Ramos (cell line): ENCODE measurements at regions not wholly inside any gene's neighbourhood (a gene's known extent, or its start where the extent isn't known, plus 50 kb on each side); places are given as distances from the start of the nearest gene placed in this dataset.

ENCODE experiments used
- in situ Hi-C: fragments of 300-500 bp; cut with MboI; formaldehyde crosslinking; loops from one replicate; pipeline ENCODE4 v1.14.3; 2022; ENCODE audit warnings: low sequenced_read_pairs; ENCODE audit not compliant: unreplicated experiment

DNA sequence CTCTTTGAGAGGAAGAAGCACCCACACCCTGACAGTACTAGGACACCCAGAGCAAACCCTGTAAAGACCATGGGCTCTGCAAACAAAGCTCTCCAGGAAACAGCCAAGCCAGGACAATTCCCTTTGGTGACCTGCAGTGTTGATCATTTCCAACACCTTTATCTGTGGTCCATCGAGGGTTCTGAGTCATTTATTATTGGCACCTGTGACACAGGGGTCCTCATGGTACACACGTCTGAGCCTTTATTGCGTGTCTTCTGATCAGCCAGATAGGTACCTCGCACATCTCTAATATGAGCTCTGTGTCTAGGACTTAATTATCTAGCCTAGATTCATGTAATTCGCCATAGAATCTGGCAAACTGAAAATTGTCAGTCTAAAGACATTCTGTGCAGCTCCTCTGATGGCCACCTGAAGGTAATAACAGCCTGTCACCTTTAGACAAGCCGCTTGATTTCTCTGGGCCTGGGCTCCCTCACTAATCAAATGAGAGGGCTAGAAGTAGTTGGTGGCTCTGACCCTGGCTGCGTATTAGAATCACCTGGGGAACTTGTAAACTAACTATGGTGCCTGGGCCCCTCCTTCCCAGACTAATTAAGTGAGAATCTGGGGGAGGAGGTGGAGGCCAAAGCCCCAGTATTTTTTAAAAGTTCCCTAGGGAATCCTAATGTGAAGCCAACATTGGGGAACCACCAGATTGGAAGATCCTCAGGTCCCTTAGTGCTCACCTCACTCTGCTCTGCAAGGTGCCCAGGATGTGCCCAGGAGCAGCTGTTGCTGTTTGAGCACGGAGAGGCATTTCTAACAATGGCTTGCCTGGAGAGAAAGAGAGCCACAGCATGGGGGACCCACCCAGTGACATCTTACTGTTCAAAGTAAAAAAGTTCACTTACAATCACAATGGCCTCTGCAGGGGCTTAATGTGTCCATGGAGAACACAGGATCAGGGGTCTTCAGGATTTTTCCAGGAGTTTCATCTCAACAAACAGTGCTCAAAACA lies 122.0 kb upstream of the ARID1B start:
- in situ Hi-C loops: no loop called here

- in situ Hi-C loops: no loop called here
These were observed 124.9 kb upstream of the ARID1B start for GRCh38 chr6:156652231-156652750.

DNA sequence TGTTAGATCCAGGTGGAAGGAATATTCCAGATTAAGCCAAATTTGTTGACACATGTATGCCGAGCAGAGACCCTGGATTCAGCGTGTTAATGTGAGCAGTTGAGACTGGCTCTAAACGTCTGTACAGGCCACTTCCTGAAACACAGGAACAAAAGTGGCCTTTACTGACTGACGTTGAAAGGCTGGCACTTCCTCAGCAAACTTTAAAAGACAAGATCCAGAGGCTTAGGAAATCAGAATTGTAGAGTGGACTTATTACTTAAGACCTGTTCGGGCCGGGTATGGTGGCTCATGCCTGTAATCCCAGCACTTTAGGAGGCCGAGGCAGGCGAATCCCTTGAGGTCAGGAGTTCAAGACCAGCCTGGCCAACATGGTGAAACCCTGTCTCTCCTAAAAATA lies 125.7 kb upstream of the ARID1B start:
- in situ Hi-C loops: no loop called here

DNA sequence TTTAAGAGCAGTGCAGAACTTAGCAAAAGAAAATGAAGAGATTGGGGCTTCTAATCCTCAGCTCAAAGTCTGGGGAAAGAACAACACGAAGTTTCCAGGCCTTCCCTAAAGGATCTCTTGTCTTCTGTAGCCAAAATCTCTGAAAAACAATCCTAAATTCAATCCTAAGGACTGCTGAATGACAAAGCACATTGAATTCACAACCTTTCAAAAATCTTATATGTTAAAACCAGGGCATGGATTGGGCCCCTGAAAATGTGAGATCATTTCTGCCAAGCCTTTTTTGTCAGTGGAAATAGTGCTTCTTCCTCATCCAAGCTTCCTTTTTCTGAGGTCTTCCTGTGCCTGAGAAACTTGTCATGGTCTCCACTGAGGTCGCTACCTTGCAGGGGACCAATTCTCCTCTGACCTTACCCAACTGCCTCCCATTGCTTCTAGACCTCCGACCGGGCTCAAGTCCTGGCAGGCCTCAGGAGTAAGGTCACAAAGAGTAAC lies 126.2 kb upstream of the ARID1B start:
- in situ Hi-C loops: no loop called here

DNA sequence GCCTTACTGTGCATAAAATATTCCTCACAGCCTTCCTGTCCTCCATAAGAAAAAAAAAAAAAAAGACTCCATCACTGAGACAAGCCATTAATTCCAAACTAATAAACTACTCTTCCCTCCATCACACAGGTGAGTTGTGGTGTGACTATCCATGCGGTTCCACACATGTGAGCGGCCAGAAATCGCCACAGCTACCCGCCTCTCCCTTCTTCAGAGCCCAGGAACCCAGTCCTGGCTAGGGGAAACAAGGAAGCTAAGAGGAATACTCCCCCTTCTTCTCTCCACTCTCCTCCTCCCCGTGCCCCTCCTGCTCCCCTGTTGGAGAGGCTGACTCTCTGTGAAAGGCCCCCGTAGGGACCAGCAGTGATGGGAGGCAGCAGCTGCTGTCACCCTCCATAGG lies 128.6 kb upstream of the ARID1B start:
- in situ Hi-C loops: no loop called here

- in situ Hi-C loops: no loop called here
These were observed 129.2 kb upstream of the ARID1B start for GRCh38 chr6:156647991-156648390.

GRCh38 chr6:156647140-156647784 lies 129.9 kb upstream of the ARID1B start:
- in situ Hi-C loops: no loop called here

- in situ Hi-C loops: no loop called here
These were observed 130.7 kb upstream of the ARID1B start for GRCh38 chr6:156646496-156646895.

DNA sequence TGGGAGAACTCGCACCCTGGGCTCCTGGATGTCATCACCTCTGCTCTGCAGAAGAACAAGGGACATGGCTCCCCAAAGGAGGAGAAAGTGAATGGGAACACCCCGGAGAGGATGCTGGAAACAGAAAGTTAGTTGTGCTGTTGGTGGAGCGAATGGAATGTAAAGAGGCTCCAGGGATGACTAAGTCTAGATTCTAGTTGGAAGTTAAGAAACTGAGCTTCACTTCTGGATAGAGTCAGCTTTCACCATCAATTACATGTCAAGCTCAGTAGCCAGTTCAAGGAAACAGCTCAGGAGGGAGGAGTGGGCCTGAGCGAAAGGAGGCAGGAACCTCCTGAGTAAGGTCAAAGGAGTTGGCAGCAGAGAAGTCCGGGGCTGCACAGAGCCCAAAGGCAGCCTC lies 132.1 kb upstream of the ARID1B start:
- in situ Hi-C loops: no loop called here

- in situ Hi-C loops: loop anchor here (5.0 kb wide), 1 partner anchor 48 kb away; no protein-coding TSS in a partner anchor
These were observed 138.0 kb upstream of the ARID1B start for GRCh38 chr6:156639009-156639721.

DNA sequence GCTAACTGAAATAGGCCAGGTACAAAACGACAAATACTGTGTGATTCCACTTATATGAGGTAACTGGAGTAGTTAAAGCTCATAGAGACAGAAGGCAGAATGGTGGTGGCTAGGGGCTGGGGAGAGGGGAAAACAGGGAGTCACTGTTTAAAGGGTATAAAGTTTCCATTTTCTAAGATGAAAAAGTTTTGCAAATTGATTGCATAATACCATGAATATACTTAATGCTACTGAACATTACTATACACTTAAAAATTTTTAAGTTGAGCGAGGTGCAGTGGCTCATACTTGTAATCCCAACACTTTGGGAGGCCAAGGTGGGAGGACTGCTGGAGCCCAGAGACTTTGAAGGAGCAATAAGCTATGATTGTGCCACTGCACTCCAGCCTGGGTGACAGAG lies 138.6 kb upstream of the ARID1B start:
- in situ Hi-C loops: loop anchor here (5.0 kb wide), 1 partner anchor 49 kb away; no protein-coding TSS in a partner anchor

GRCh38 chr6:156634951-156635371 lies 142.2 kb upstream of the ARID1B start:
- in situ Hi-C loops: loop anchor here (5.0 kb wide), 1 partner anchor 52 kb away; no protein-coding TSS in a partner anchor

DNA sequence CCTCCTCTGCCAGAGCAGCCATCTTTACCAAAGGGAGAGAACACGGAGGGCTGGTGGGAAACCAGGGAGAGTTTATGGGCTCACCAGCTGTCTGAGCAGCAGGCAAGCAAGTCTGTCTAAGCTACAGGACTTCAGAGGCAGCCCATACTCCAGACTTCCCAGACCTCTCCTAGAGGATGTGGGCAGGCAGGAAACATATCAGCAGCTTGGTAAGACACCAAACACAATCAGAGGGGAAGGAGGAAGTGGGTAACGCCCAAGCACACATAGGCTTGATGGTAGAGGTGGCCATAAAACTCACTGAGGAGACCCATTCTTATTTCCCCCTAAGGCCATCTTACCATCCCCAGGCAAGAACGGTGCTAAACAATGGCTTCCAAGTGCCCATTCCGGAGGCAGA lies 143.1 kb upstream of the ARID1B start:
- in situ Hi-C loops: no loop called here

DNA sequence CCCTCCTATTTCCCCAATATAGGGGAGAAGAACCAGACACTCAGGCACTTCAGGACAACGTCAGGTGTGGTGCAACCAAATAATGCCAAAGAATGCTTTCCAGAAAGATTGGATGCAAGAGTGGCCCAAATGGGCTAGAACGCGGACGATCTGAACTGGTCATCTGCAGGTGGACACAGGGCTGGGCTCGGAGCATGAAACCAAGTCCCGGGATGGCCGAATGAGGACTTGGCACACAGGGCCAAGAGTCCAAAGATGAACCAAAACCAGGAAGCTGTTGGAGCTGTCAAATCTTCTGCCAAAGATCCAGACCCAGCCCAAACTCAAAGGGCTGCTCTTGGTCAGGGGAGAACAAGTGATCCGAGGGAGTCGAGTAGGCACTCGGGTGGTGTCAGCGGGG lies 143.9 kb upstream of the ARID1B start:
- in situ Hi-C loops: no loop called here

DNA sequence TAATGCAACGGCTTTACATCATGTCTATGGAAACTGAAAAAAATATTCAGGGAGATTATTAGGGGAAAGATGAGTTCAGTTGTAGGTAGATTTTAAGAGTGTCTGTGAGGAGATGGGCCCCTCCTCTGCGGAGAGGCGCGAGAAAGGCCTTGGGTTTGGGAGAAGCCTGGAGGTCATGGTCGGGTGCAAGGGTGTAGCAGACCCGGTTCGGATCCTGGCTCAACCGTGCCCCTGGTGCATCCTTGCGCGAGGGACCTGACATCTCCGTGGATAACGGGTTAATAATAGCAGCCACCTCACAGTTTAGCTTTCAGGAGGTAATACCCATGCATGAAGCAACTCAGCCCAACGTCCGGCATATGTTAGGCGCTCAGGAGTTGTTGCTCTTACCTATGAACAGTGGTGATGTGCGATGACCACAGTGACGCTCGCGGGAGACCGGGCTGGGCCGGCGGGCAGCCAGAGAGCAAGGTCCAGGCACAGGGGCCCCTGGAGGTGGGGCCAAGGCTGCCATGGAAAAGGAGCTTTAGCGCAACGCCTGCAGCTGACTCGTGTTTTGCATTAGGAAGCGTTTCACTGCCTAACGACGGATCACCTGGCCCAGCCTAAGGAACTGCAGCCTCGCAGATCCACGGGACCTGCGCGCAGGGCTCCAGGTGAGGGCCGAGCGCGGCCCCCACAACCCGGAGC lies 146.4 kb upstream of the ARID1B start:
- in situ Hi-C loops: no loop called here

GRCh38 chr6:156628805-156629204 lies 148.4 kb upstream of the ARID1B start:
- in situ Hi-C loops: no loop called here

DNA sequence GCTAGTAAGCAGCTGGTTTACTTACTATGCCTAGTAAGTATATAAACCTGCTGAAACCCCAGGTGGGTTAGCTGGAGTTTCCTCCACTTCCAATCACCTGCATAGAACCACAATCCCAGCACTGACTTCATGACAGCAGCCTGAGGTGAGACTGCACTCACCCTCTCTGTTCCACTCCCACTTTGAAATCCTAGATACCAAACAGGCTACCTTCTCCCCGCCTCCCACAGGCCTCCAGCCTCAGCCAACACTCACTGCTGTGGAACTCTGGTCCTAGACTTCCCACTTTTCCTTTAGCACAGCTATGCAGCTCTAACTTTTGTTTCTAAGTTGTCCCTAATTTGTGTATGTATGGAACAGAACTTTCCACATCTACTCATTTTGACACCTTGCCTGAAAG lies 149.7 kb upstream of the ARID1B start:
- in situ Hi-C loops: no loop called here

DNA sequence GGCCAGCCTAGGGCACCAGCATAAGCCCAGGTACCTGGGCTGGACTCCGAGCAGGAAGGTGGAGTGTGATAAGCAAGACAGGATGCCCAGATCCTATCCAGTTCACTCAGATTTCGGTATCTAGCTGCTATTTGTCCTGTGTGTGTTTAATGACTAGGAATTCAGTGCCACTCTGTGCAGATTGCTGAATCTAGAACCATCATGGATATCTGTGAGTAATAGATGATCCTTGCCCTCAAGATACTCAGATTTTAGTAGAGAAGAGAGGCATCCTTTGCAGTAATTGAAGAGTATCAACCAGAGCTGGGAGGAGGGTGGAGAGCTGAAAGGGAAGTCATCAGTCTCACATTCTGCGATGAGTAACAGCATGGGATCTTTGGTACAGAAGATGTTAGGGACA lies 155.0 kb upstream of the ARID1B start:
- in situ Hi-C loops: no loop called here

DNA sequence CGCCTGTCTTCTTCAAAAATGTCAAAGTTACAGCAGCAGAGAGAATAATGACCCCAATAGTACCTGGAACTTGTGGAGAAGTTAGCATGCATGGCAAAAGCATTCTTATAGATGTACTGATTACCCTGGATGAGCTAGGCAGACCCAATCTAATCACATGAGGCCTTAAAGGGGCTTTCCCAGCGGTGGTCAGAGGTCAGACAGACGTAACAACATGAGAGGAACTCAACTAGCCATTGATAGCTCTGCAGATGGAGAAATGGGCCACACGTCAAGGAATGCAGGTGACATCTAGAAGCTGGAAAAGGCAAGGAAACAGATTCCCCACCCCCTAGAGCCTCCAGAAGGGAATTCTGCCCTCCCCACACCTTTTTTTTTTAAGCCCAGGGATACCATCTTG lies 156.8 kb upstream of the ARID1B start:
- in situ Hi-C loops: no loop called here
